ENCODE measurements at regions not wholly inside any gene's neighbourhood (a gene's known extent, or its start where the extent isn't known, plus 50 kb on each side); places are given as distances from the start of the nearest gene placed in this dataset.
A peak's percentile ranks its signal among the peaks of the same experiment; 100 is the strongest.

- Histone ChIP-seq H3K4me3 (no peak overlapping the region), H3K27ac (no peak overlapping the region), H3K36me3 (ENCODE audit: insufficient read depth in 1 of 2, low read depth in 1 of 2) (no peaks in the 10 kb centered on the region), H3K9me3 (no peaks in the 10 kb centered on the region), H3K27me3 (ENCODE audit: insufficient read depth in 3 of 3, low read length in 2 of 3) (no peaks in the 10 kb centered on the region), H3K4me1 (no peaks in the 10 kb centered on the region)
- WGBS, 3 donors = 35 to 44% (median 43%) methylated on average over 4 of the region's 4 CpGs
- ATAC-seq (peak in 3 of 4 donors; percentile 67 to 73 (median 71)), DNase-seq (no peak)
- intact Hi-C loops (cut with DNase I) = loop anchor here (5.0 to 10.0 kb wide), 2 partner anchors 219 to 862 kb away; no protein-coding TSS in a partner anchor
- peak; percentile 82 for TF ChIP-seq CTCF (IDR thresholded peaks at IDR 0.05)
These were observed 59.6 kb upstream of the SLC27A6 start for GRCh38 chr5:128905568-128906110.

GRCh38 chr5:128913551-128913950 lies 51.7 kb upstream of the SLC27A6 start:
- Histone ChIP-seq H3K4me3 (no peak overlapping the region), H3K27me3 (ENCODE audit: insufficient read depth in 3 of 3, low read length in 2 of 3) (no peaks in the 10 kb centered on the region), H3K4me1 (no peaks in the 10 kb centered on the region), H3K36me3 (ENCODE audit: insufficient read depth in 1 of 2, low read depth in 1 of 2) (no peaks in the 10 kb centered on the region), H3K27ac (no peak overlapping the region), H3K9me3 (no peaks in the 10 kb centered on the region)
- intact Hi-C loops (cut with DNase I) = no loop called here
- ATAC-seq (no peak), DNase-seq (no peak)
- 91 to 100% (median 92%) methylated on average over 1 of the region's 1 CpG for WGBS, 3 donors
- no peak for TF ChIP-seq CTCF (IDR thresholded peaks at IDR 0.05)
